ENCODE measurements at regions not wholly inside any gene's neighbourhood (a gene's known extent, or its start where the extent isn't known, plus 50 kb on each side); places are given as distances from the start of the nearest gene placed in this dataset.
"Not testable (repeated sequence)": the region's sequence is repeated elsewhere in the genome, so short reads cannot be mapped to it uniquely, and the experiment has no call there.

DNA sequence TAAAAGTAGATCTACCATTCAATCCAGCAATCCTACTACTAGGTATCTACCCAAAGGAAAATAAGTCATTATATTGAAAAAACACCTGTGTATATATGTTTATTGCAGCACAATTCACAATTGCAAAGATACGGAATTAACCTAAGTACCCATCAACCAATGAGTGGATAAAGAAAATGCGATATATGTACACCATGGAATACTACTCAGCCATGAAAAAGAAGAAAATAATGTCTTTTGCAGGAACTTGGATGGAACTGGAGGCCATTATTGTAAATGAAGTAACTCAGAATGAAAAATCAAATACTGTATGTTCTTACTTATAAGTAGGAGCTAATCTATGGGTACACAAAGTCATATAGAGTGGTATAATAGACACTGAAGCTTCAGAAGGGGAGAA lies 63.4 kb upstream of the PITX1 start:
- Mint-ChIP-seq H3K4me3 (no peak overlapping the region), H3K27me3 (ENCODE audit: insufficient read depth) (peaks cover 13% of the 10 kb centered on the region), H3K36me3 (ENCODE audit: low read depth) (no peaks in the 10 kb centered on the region), H3K4me1 (ENCODE audit: low read depth) (no peaks in the 10 kb centered on the region), H3K9me3 (no peaks in the 10 kb centered on the region), H3K27ac (no peak overlapping the region)
- intact Hi-C loops (cut with micrococcal nuclease), result no loop called here
- no peak for DNase-seq (ENCODE audit: low spot score)

DNA sequence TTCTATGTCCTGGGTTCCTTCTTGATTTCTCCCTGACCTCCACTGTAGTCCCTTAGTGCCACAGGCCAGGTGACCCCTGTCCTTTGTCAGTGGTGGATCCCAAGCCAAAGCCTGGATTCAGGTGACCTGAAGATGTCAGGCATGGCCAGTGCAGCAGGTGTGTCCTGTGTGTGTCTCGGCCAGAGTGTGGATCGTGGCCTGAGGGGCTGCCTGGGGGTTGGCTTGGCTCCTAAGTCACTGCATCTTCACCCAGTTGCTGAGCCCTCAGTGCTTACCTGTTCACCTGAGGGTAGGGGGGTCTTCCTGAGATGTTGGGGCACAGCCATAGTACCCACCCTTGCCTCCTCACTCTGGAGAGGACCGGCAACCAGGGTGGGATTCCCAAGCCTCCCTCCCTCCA lies 61.8 kb upstream of the PITX1 start:
- Mint-ChIP-seq H3K27me3 (ENCODE audit: insufficient read depth) (peaks cover 13% of the 10 kb centered on the region), H3K9me3 (no peaks in the 10 kb centered on the region), H3K27ac (no peak overlapping the region), H3K4me3 (no peak overlapping the region), H3K36me3 (ENCODE audit: low read depth) (no peaks in the 10 kb centered on the region), H3K4me1 (ENCODE audit: low read depth) (no peaks in the 10 kb centered on the region)
- intact Hi-C loops (cut with micrococcal nuclease), result no loop called here
- no peak for DNase-seq (ENCODE audit: low spot score)

DNA sequence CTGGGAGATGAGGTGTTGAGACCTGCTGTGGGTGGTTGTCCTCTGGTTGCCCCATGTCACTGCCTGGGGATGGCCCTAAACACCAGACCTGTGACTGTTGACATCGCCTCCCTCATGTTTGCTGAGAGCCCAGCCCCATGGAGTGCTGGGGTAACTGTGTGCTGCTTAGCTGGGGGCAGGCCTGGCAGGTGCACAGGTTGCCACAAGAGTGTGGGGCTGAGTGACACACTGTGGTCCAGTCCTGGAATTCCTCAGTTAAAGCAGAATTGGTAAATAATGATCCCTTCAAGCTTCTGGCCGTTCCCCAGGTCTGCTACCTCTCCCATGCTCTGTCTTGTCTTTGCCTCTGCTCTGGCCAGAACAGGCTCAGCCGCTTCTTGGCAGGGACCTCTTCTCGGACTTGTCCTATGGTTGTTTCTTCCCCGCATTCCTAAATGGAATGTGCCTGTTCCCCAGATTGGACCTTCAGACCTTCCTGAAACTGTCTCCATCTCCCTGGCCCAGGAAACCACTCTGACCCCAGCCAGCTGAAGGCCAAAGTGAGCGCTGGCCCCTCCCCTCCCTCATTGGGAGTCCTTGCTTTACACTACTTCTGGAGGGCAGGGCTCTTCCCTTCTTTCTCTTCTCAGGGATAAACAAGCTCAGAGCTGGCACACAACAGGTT lies 61.2 kb upstream of the PITX1 start:
- no peak for DNase-seq (ENCODE audit: low spot score)
- no peak overlapping the region for H3K27ac Mint-ChIP-seq
- intact Hi-C loops (cut with micrococcal nuclease), result no loop called here
- H3K4me3 Mint-ChIP-seq, result no peak overlapping the region
- no peaks in the 10 kb centered on the region for H3K9me3 Mint-ChIP-seq
- H3K36me3 Mint-ChIP-seq (ENCODE audit: low read depth), result no peaks in the 10 kb centered on the region
- peaks cover 13% of the 10 kb centered on the region for H3K27me3 Mint-ChIP-seq (ENCODE audit: insufficient read depth)
- H3K4me1 Mint-ChIP-seq (ENCODE audit: low read depth), result no peaks in the 10 kb centered on the region

GRCh38 chr5:135094339-135095051 lies 60.5 kb upstream of the PITX1 start:
- DNase-seq (ENCODE audit: low spot score), result no peak
- H3K36me3 Mint-ChIP-seq (ENCODE audit: low read depth), result no peaks in the 10 kb centered on the region
- H3K27me3 Mint-ChIP-seq (ENCODE audit: insufficient read depth), result peaks cover 16% of the 10 kb centered on the region
- no peaks in the 10 kb centered on the region for H3K9me3 Mint-ChIP-seq
- no peaks in the 10 kb centered on the region for H3K4me1 Mint-ChIP-seq (ENCODE audit: low read depth)
- H3K27ac Mint-ChIP-seq, result no peak overlapping the region
- intact Hi-C loops (cut with micrococcal nuclease), result no loop called here
- no peak overlapping the region for H3K4me3 Mint-ChIP-seq

DNA sequence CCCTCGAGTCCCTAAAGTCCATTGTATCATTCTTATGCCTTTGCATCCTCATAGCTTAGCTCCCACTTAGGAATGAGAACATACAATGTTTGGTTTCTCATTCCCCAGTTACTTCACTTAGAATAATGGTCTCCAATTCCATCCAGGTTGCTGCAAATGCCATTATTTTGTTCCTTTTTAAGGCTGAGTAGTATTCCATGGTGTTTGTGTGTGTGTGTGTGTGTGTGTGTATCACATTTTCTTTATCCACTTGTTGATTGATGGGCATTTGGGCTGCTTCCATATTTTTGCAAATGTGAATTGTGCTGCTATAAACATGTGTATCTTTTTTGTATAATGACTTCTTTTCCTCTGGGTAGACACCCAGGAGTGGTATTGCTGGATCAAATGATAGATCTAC lies 59.5 kb upstream of the PITX1 start:
- H3K9me3 Mint-ChIP-seq; H3K27ac Mint-ChIP-seq; intact Hi-C loops (cut with micrococcal nuclease); H3K4me1 Mint-ChIP-seq (ENCODE audit: low read depth); H3K36me3 Mint-ChIP-seq (ENCODE audit: low read depth); DNase-seq (ENCODE audit: low spot score); H3K4me3 Mint-ChIP-seq: not testable (repeated sequence)
- H3K27me3 Mint-ChIP-seq (ENCODE audit: insufficient read depth), result peaks cover 19% of the 10 kb centered on the region

DNA sequence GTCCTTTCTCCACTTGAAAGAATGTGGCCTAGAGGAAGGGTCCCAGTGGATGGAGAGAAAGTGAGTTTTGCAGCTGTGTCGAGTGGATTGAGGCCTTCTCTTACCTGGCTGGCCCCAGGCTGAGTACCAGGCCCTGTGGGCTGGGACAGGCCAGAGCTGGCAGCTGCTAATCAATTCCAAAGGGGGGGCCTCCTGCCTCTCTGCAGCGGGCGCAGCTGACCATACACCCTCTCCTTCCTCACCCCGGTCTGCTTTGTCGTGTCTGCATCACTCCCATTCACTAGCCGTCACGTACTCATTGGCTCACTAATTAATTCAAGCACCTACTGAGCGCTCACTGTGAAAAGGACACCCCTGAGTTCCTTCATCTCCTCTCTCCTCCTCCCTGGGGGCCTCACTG lies 58.4 kb upstream of the PITX1 start:
- no peaks in the 10 kb centered on the region for H3K9me3 Mint-ChIP-seq
- no peaks in the 10 kb centered on the region for H3K36me3 Mint-ChIP-seq (ENCODE audit: low read depth)
- H3K4me1 Mint-ChIP-seq (ENCODE audit: low read depth), result no peaks in the 10 kb centered on the region
- H3K4me3 Mint-ChIP-seq, result no peak overlapping the region
- DNase-seq (ENCODE audit: low spot score), result no peak
- H3K27me3 Mint-ChIP-seq (ENCODE audit: insufficient read depth), result peaks cover 19% of the 10 kb centered on the region
- no peak overlapping the region for H3K27ac Mint-ChIP-seq
- intact Hi-C loops (cut with micrococcal nuclease), result no loop called here

DNA sequence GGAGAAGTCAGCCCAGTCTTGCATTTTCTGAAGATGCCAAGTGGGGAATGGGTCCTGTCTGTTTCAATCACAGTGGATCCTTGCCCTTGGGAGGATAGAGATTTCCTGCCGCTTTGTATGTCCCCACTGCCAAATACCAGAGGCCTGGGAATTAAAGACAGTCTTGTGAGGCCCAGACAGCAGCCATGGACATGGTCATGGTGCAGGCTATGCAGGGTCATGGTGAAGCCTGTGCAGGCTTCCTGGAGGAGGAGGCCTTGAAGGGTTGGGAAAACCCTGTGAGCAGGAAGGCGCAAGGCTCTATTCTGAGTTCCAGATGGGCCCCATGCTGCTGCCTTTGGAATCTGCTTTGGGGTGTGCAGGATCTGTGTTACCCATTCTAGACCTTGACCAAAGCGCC lies 57.3 kb upstream of the PITX1 start:
- Mint-ChIP-seq H3K9me3 (no peaks in the 10 kb centered on the region), H3K4me3 (no peak overlapping the region)

DNA sequence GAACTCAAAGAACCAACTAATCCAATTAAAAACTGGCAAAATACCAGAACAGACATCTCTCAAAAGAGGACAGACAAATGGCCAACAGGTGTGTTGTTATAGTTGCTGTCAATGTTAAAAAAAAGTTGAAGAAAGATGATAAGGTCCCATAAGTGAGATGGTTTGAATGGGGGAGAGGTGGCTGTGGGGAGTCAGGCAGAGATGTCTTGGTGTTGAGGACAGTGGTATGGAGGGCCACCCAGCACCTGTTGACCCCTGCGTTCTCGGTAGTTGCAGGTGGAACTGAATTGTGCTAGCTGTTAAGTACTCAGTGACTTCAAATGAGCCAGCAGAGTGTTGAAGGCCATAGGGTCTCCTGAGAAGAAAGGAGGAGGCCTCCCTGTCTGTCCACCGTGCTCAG lies 55.9 kb upstream of the PITX1 start:
- H3K4me1 Mint-ChIP-seq (ENCODE audit: low read depth), result no peaks in the 10 kb centered on the region
- H3K27ac Mint-ChIP-seq, result no peak overlapping the region
- intact Hi-C loops (cut with micrococcal nuclease), result no loop called here
- DNase-seq (ENCODE audit: low spot score), result no peak
- H3K36me3 Mint-ChIP-seq (ENCODE audit: low read depth), result no peaks in the 10 kb centered on the region
- no peak overlapping the region for H3K4me3 Mint-ChIP-seq
- H3K9me3 Mint-ChIP-seq, result no peaks in the 10 kb centered on the region
- H3K27me3 Mint-ChIP-seq (ENCODE audit: insufficient read depth), result peaks cover 8% of the 10 kb centered on the region

More for the DNA sequence above, 57.3 kb upstream of the PITX1 start:
- intact Hi-C loops (cut with micrococcal nuclease), result no loop called here
- Mint-ChIP-seq H3K27ac (no peak overlapping the region), H3K36me3 (ENCODE audit: low read depth) (no peaks in the 10 kb centered on the region), H3K4me1 (ENCODE audit: low read depth) (no peaks in the 10 kb centered on the region), H3K27me3 (ENCODE audit: insufficient read depth) (peaks cover 13% of the 10 kb centered on the region)
- no peak for DNase-seq (ENCODE audit: low spot score)

GRCh38 chr5:135088911-135089310 lies 54.9 kb upstream of the PITX1 start:
- no peak overlapping the region for H3K4me3 Mint-ChIP-seq
- DNase-seq (ENCODE audit: low spot score), result no peak
- H3K9me3 Mint-ChIP-seq, result no peaks in the 10 kb centered on the region
- H3K27ac Mint-ChIP-seq, result no peak overlapping the region
- H3K4me1 Mint-ChIP-seq (ENCODE audit: low read depth), result no peaks in the 10 kb centered on the region
- intact Hi-C loops (cut with micrococcal nuclease), result no loop called here
- peaks cover 8% of the 10 kb centered on the region for H3K27me3 Mint-ChIP-seq (ENCODE audit: insufficient read depth)
- H3K36me3 Mint-ChIP-seq (ENCODE audit: low read depth), result no peaks in the 10 kb centered on the region

DNA sequence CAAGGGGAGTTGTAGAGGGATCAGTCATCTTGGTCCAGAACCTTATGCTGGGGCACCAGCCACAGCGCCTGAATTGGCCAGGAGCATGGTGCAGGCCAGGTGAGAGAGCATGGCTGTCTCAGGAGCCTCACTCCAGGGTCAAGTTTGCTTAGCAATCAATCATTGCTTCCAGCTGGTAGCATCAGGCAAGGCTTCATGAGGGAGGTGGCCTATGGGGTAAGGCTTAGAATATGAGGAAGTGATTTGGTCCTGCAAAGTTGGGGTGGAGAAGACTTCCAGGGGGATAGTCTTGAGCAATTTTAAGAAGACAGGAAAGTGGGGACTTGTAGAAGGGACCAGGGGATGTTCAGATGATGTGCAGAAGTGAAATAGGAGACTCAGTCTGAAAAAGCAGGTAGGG lies 53.9 kb upstream of the PITX1 start:
- no peak overlapping the region for H3K27ac Mint-ChIP-seq
- DNase-seq (ENCODE audit: low spot score), result no peak
- H3K9me3 Mint-ChIP-seq, result no peaks in the 10 kb centered on the region
- no peaks in the 10 kb centered on the region for H3K4me1 Mint-ChIP-seq (ENCODE audit: low read depth)
- peaks cover 8% of the 10 kb centered on the region for H3K27me3 Mint-ChIP-seq (ENCODE audit: insufficient read depth)
- intact Hi-C loops (cut with micrococcal nuclease), result no loop called here
- H3K4me3 Mint-ChIP-seq, result no peak overlapping the region
- no peaks in the 10 kb centered on the region for H3K36me3 Mint-ChIP-seq (ENCODE audit: low read depth)

DNA sequence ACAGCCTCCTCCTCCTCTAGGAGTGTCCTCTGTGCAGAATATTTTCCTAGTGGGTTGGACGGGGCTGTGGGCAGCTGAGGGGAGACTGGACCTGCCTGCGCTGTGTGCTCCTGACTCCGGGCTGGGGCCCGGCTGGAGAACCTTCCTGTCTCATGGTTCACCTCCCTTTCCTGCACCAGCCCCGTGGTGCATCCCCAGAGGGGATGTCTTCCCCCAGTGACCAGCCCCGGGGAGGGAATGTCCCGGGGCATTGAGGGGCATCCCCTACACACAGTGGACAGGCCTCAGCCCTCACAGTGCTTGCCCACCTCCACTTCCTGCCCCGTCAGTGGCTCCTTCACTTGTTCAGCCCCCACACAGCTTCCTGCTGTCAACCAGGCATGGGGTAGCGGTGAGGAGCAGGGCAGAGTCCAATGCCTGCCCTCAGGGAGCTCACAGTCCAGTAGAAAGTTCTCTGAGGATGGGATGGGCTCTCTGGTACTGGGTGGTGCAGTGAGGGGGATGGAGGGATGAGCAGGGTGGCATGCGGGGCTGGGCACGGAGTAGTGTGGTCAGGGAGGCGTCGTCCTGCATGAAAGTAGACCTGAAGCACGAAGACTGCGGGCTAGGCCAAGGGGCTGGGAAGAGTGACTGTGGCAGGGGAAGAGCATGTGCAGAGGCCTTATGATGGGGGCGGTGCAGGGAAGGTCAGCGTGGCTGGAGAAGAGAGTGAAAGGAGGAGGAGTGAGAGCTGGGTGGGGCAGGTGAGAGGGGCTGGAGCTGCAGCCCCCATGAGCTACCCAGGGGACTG lies 52.1 kb upstream of the PITX1 start:
- no peak overlapping the region for H3K27ac Mint-ChIP-seq
- intact Hi-C loops (cut with micrococcal nuclease), result no loop called here

GRCh38 chr5:135085133-135085935 lies 51.3 kb upstream of the PITX1 start:
- peaks cover 16% of the 10 kb centered on the region for H3K27me3 Mint-ChIP-seq (ENCODE audit: insufficient read depth)
- no peak overlapping the region for H3K27ac Mint-ChIP-seq
- H3K4me3 Mint-ChIP-seq, result no peak overlapping the region
- no peak for DNase-seq (ENCODE audit: low spot score)
- H3K4me1 Mint-ChIP-seq (ENCODE audit: low read depth), result no peaks in the 10 kb centered on the region
- H3K36me3 Mint-ChIP-seq (ENCODE audit: low read depth), result no peaks in the 10 kb centered on the region
- peaks cover 17% of the 10 kb centered on the region for H3K9me3 Mint-ChIP-seq
- intact Hi-C loops (cut with micrococcal nuclease), result no loop called here

More for the DNA sequence above, 52.1 kb upstream of the PITX1 start:
- no peaks in the 10 kb centered on the region for H3K36me3 Mint-ChIP-seq (ENCODE audit: low read depth)
- H3K27me3 Mint-ChIP-seq (ENCODE audit: insufficient read depth), result peaks cover 14% of the 10 kb centered on the region
- H3K4me1 Mint-ChIP-seq (ENCODE audit: low read depth), result no peaks in the 10 kb centered on the region
- peaks cover 12% of the 10 kb centered on the region for H3K9me3 Mint-ChIP-seq
- DNase-seq (ENCODE audit: low spot score), result no peak
- H3K4me3 Mint-ChIP-seq, result no peak overlapping the region
